Caco-2 (cell line): ENCODE measurements at regions not wholly inside any gene's neighbourhood (a gene's known extent, or its start where the extent isn't known, plus 50 kb on each side); places are given as distances from the start of the nearest gene placed in this dataset.

ENCODE experiments used
- BruUV-seq: library from RNA; stranded (reverse); fragments of 400-500 nt; replicated peaks from 2 replicates; lab custom pipeline; 2021; lab: Mats Ljungman, UMichigan
- CTCF ChIA-PET: fragments of 300-600 bp; sonication (Branson Sonifier 250); formaldehyde crosslinking; loops from one replicate; lab custom pipeline; 2022; ENCODE audit warnings: antibody characterized with exemption; lab: Charles Lee
- POLR2A ChIA-PET: fragments of 300-600 bp; sonication (Branson Sonifier 250); formaldehyde crosslinking; loops from one replicate; lab custom pipeline; 2022; ENCODE audit warnings: antibody characterized with exemption; lab: Charles Lee
- DNase-seq, 2 experiments: peaks; one replicate each; pipeline versions ENCODE4 v3.0.0 to v3.0.0-alpha.2; 2020 to 2022
- H3K27me3 ChIP-seq: replicated peaks from 2 replicates; pipeline ENCODE4 v1.6.0; 2011; ENCODE audit warnings: low read length; ENCODE audit not compliant: control insufficient read depth, insufficient read depth
- H3K36me3 ChIP-seq: 2 replicates; pipeline ENCODE4 v1.5.1; 2011; ENCODE audit warnings: low read length; ENCODE audit not compliant: control insufficient read depth, insufficient read depth
- H3K4me1 ChIP-seq: fragments of 250-450 bp; sonication (Bioruptor Pico); 2 replicates; pipeline ENCODE4 v1.5.1; 2020; ENCODE audit warnings: mild to moderate bottlenecking
- H3K4me3 ChIP-seq: 2 replicates; pipeline ENCODE4 v1.5.1; 2011; ENCODE audit warnings: low read depth, mild to moderate bottlenecking, control low read depth, low read length
- H3K9me3 ChIP-seq: fragments of 250-450 bp; sonication (Bioruptor Pico); 2 replicates; pipeline ENCODE4 v1.5.1; 2020; ENCODE audit warnings: mild to moderate bottlenecking, moderate library complexity
- H3K27ac Mint-ChIP-seq: one replicate; pipeline ENCODE4 v1.8.0; 2022; ENCODE audit warnings: mixed read lengths; ENCODE audit not compliant: unreplicated experiment
- H3K27me3 Mint-ChIP-seq: one replicate; pipeline ENCODE4 v1.8.0; 2022; ENCODE audit warnings: mixed read lengths; ENCODE audit not compliant: insufficient read depth, unreplicated experiment
- H3K36me3 Mint-ChIP-seq: one replicate; pipeline ENCODE4 v1.8.0; 2022; ENCODE audit warnings: mild to moderate bottlenecking, mixed read lengths; ENCODE audit not compliant: insufficient read depth, unreplicated experiment
- H3K4me1 Mint-ChIP-seq: one replicate; pipeline ENCODE4 v1.8.0; 2022; ENCODE audit warnings: low read depth, mixed read lengths; ENCODE audit not compliant: unreplicated experiment
- H3K4me3 Mint-ChIP-seq: one replicate; pipeline ENCODE4 v1.8.0; 2022; ENCODE audit warnings: mild to moderate bottlenecking, moderate library complexity, mixed read lengths; ENCODE audit not compliant: unreplicated experiment
- H3K9me3 Mint-ChIP-seq: one replicate; pipeline ENCODE4 v1.8.0; 2022; ENCODE audit warnings: mixed read lengths; ENCODE audit not compliant: unreplicated experiment
- CTCF ChIP-seq, 2 experiments: fragments of 200-600 bp in 1 of 2; IDR thresholded peaks; 1 replicate in 1 of 2; 2 replicates in 1 of 2; pipeline versions ENCODE4 v1.5.1 to v1.8.0; 2011 to 2022; ENCODE audit warnings: antibody characterized with exemption in 1 of 2, control low read depth in 1 of 2, inconsistent platforms in 1 of 2, low read depth in 1 of 2, low read length in 1 of 2, mild to moderate bottlenecking in 1 of 2, moderate library complexity in 1 of 2; ENCODE audit not compliant: insufficient read depth in 1 of 2, severe bottlenecking in 1 of 2, unreplicated experiment in 1 of 2
- intact Hi-C: fragments of 100-400 bp; cut with micrococcal nuclease; formaldehyde crosslinking; loops from one replicate; pipeline ENCODE4 v1.10.0; 2022; ENCODE audit not compliant: unreplicated experiment

- Histone ChIP-seq H3K4me3 (no peak overlapping the region), H3K27me3 (no peaks in the 10 kb centered on the region), H3K4me1 (peaks cover 19% of the 10 kb centered on the region), H3K36me3 (no peaks in the 10 kb centered on the region), H3K9me3 (peaks cover 23% of the 10 kb centered on the region)
- Mint-ChIP-seq H3K9me3 (peaks cover 26% of the 10 kb centered on the region), H3K36me3 (no peaks in the 10 kb centered on the region), H3K4me1 (peaks cover 8% of the 10 kb centered on the region), H3K27ac (peak overlapping the region; percentile 3), H3K27me3 (no peaks in the 10 kb centered on the region), H3K4me3 (no peak overlapping the region)
- BruUV-seq = no TSS peak
- DNase-seq = peak in 1 of 2 experiments; percentile 26
- ChIA-PET POLR2A (no interaction called here), CTCF (no interaction called here)
- intact Hi-C loops = no loop called here
- no peak for TF ChIP-seq CTCF (IDR thresholded peaks at IDR 0.05; ENCODE audit: insufficient read depth in 1 of 2, low read depth in 1 of 2, low read length in 1 of 2, severe bottlenecking in 1 of 2, unreplicated experiment in 1 of 2)
Measured at GRCh38 chr11:109547356-109548027, 125.5 kb downstream of the C11orf87 start.

DNA sequence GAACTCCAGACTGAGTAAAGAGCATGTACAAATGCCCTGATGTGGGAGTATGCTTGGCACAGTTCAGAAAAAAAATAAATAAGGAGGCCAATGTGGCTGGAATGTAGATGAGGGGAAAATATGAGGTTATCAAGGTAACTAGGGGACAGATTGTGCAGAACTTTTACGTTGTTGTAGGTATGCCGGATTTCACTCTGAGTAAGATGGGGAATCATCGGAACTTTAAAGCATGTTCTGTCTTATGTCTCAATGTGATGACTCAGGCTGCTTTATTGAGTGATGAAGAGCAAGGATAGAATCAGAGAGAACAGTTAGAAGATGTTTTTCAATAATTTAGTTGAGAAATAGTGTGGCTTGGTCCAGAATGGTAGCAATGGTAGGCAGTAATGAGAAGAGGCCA, 130.4 kb downstream of the C11orf87 start:
- no peak for DNase-seq
- intact Hi-C loops = no loop called here
- Histone ChIP-seq H3K9me3 (peaks cover 4% of the 10 kb centered on the region; the same call in 1 of the 2 replicates), H3K27me3 (no peaks in the 10 kb centered on the region), H3K4me1 (peaks cover 13% of the 10 kb centered on the region), H3K4me3 (no peak overlapping the region), H3K36me3 (no peaks in the 10 kb centered on the region)
- Mint-ChIP-seq H3K4me3 (no peak overlapping the region), H3K4me1 (peaks cover 3% of the 10 kb centered on the region), H3K27ac (no peak overlapping the region), H3K9me3 (peaks cover 9% of the 10 kb centered on the region), H3K27me3 (no peaks in the 10 kb centered on the region), H3K36me3 (no peaks in the 10 kb centered on the region)
- TF ChIP-seq CTCF (IDR thresholded peaks at IDR 0.05; ENCODE audit: insufficient read depth in 1 of 2, low read depth in 1 of 2, low read length in 1 of 2, severe bottlenecking in 1 of 2, unreplicated experiment in 1 of 2) = no peak
- no TSS peak for BruUV-seq
- ChIA-PET POLR2A (no interaction called here), CTCF (no interaction called here)

- H3K9me3 ChIP-seq = peaks cover 3% of the 10 kb centered on the region; the same call in 1 of the 2 replicates
- H3K27me3 ChIP-seq = no peaks in the 10 kb centered on the region
- BruUV-seq = no TSS peak
- H3K36me3 Mint-ChIP-seq = no peaks in the 10 kb centered on the region
- no peak overlapping the region for H3K4me3 Mint-ChIP-seq
- intact Hi-C loops = no loop called here
- H3K4me3 ChIP-seq = no peak overlapping the region
- TF ChIP-seq CTCF (IDR thresholded peaks at IDR 0.05; ENCODE audit: insufficient read depth in 1 of 2, low read depth in 1 of 2, low read length in 1 of 2, severe bottlenecking in 1 of 2, unreplicated experiment in 1 of 2) = no peak
- H3K4me1 ChIP-seq = peaks cover 4% of the 10 kb centered on the region
- H3K27ac Mint-ChIP-seq = no peak overlapping the region
- no peaks in the 10 kb centered on the region for H3K36me3 ChIP-seq
- ChIA-PET POLR2A (no interaction called here), CTCF (no interaction called here)
- H3K4me1 Mint-ChIP-seq = no peaks in the 10 kb centered on the region
- no peaks in the 10 kb centered on the region for H3K27me3 Mint-ChIP-seq
- no peak for DNase-seq
- H3K9me3 Mint-ChIP-seq = peaks cover 9% of the 10 kb centered on the region
Measured at GRCh38 chr11:109553284-109553683, 131.3 kb downstream of the C11orf87 start.
